GM10248 (cell line): ENCODE measurements at regions not wholly inside any gene's neighbourhood (a gene's known extent, or its start where the extent isn't known, plus 50 kb on each side); places are given as distances from the start of the nearest gene placed in this dataset.

Experiments
- CTCF ChIA-PET: fragments of 300-600 bp; sonication (Branson Sonifier 250); formaldehyde crosslinking; extraction: SDS; loops from one replicate; lab custom pipeline; 2021; ENCODE audit warnings: antibody characterized with exemption; lab: Yijun Ruan, JAX
- POLR2A ChIA-PET: fragments of 350-650 bp; sonication (Branson Sonifier 250); formaldehyde crosslinking; extraction: SDS; loops from one replicate; lab custom pipeline; 2020; ENCODE audit warnings: antibody characterized with exemption; lab: Yijun Ruan, JAX
- DNase-seq: peaks from one replicate; pipeline ENCODE4 v3.0.0; 2012; ENCODE audit errors: extremely low spot score
- CTCF ChIP-seq: IDR thresholded peaks from 2 replicates; pipeline ENCODE4 v1.5.1; 2012; ENCODE audit warnings: mild to moderate bottlenecking, low read depth; ENCODE audit errors: extremely low read depth, missing control alignments, control extremely low read depth

- CTCF ChIA-PET = interaction anchor here (1.0 to 1.6 kb wide), 2 partner anchors 9 to 13 kb away, joined by 3 to 4 read pairs; no protein-coding TSS in a partner anchor
- POLR2A ChIA-PET = no interaction called here
- TF ChIP-seq CTCF = no peak
- DNase-seq = no peak
These were observed 224.6 kb upstream of the FERD3L start for GRCh38 chr7:19369806-19370205.

GRCh38 chr7:19369182-19369581 is 224.0 kb upstream of the FERD3L start:
- DNase-seq = no peak
- no peak for TF ChIP-seq CTCF
- ChIA-PET POLR2A (no interaction called here), CTCF (interaction anchor here (1.0 to 1.4 kb wide), 2 partner anchors 8 to 10 kb away, joined by 3 read pairs; no protein-coding TSS in a partner anchor)

- no peak for TF ChIP-seq CTCF
- ChIA-PET CTCF (interaction anchor here (1.0 to 1.4 kb wide), 2 partner anchors 9 to 10 kb away, joined by 3 read pairs; no protein-coding TSS in a partner anchor), POLR2A (no interaction called here)
- DNase-seq = no peak
These were observed 223.3 kb upstream of the FERD3L start for GRCh38 chr7:19368491-19368925.

GRCh38 chr7:19364950-19365349 is 219.7 kb upstream of the FERD3L start:
- ChIA-PET CTCF (no interaction called here), POLR2A (no interaction called here)
- no peak for DNase-seq
- TF ChIP-seq CTCF = no peak

GRCh38 chr7:19362099-19362498 is 216.9 kb upstream of the FERD3L start:
- DNase-seq = no peak
- TF ChIP-seq CTCF = no peak
- CTCF ChIA-PET = no interaction called here
- POLR2A ChIA-PET = no interaction called here

GRCh38 chr7:19353180-19353579 is 208.0 kb upstream of the FERD3L start:
- TF ChIP-seq CTCF = no peak
- DNase-seq = no peak
- ChIA-PET CTCF (interaction anchor here (1.3 kb wide), 1 partner anchor 12 kb away, joined by 3 read pairs; no protein-coding TSS in a partner anchor), POLR2A (no interaction called here)

GRCh38 chr7:19352305-19352695 is 207.1 kb upstream of the FERD3L start:
- no peak for DNase-seq
- ChIA-PET CTCF (interaction anchor here (1.3 kb wide), 1 partner anchor 11 kb away, joined by 3 read pairs; no protein-coding TSS in a partner anchor), POLR2A (no interaction called here)
- TF ChIP-seq CTCF = no peak
